Umbilical cord (tissue), 1 donor: ENCODE measurements at regions not wholly inside any gene's neighbourhood (a gene's known extent, or its start where the extent isn't known, plus 50 kb on each side); places are given as distances from the start of the nearest gene placed in this dataset.
A peak's percentile ranks its signal among the peaks of the same experiment; 100 is the strongest.

Experiments
- DNase-seq: peaks from one replicate; pipeline ENCODE4 v3.0.0-alpha.2; 2015; ENCODE audit warnings: low spot score

- DNase-seq: no peak
Observed at GRCh38 chr9:134502266-134502791, 139.3 kb upstream of the COL5A1 start.

DNA sequence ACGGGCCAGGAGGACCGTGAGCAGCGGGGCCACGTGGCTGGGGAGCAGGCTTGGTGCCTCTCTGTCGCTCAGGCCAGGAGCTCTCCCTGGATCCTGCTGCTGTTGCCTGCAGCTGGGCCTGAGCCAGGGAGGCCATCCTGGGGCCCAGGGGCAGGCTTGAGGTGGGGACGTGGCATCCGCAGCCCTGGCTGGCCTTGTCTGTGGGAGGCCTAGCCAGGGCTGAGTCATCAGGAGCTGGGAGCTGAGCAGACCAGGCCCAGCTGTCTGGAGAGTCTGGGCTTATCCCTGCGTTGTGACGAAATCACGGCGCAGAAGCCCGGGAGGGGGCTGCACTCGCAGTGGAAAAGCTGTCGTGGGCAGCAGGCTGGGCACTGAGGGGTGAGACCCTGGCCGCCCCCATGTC is 138.8 kb upstream of the COL5A1 start:
- DNase-seq: peak; percentile 98

DNA sequence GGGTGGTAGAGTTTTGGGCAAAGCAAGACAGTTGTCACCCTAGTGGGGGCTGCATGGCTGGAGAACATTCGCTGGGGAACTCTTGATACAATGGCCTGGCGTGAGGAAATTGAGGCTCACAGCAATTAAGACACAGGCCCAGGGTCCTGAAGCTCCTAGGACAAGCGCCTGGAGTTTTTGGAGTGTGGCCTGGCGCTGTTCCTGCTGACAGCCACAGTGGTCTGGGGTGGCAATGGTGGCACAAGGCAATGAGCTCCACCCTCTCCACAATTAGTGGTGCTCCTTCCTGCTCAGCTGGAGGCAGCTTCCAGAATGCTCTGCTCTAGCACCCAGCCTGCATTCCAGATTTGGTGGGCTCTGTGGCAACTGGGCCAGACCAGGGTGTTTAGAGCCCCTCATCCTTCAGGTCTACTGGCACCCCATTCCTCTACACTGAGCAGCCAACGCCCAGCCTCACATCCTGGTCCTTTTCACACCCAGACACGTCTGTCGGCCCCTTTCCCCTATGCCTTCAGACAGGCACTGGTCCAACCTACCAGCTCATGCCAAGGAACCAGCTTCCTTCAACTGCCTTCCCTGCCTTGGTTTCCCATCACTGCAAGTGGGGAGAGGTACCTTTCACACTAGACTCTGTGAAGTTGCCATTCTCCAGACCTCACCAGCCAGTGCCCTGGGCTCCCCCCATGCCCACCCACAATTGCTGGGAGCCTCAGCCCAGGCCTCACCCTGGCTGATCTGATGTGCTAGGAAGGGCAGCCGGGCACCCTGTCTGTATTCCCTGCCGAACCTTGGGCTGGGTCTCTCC is 138.1 kb upstream of the COL5A1 start:
- DNase-seq: no peak

- no peak for DNase-seq
Observed at GRCh38 chr9:134504106-134504385, 137.6 kb upstream of the COL5A1 start.

DNA sequence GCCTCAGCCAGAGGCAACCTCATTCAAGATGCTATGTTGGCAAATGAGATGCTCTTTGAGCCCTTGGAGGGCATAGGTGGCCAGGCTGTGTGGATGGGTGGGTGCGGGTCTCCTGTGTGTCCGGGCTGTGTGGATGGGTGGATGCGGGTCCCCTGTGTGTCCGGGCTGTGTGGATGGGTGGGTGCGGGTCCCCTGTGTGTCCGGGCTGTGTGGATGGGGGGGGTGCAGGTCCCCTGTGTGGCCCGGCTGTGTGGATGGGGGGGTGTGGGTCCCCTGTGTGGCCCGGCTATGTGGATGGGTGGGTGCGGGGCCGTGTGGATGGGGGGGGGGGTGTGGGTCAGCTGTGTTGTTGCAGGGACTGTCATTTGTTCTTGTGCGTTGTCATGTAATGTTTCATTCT is 136.6 kb upstream of the COL5A1 start:
- DNase-seq: no peak

- DNase-seq: no peak
Observed at GRCh38 chr9:134509281-134509680, 132.3 kb upstream of the COL5A1 start.

DNA sequence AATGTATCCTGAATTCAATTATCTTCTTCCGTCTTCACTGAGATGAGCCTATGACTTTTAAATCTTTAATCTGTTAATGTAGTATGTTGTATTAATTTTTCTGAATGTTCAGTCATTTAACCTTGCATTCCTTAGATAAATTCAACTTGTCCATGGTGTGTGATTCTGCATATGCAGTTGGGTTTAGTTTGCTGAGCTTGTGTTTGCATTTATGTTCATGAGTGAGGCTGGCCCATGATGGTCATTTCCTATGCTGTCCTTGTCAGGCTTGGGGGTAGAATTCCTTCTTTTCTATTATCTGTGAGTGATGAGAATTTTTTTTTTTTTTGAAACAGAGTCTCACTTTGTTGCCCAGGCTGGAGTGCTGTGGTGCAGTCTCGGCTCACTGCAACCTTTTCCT is 131.8 kb upstream of the COL5A1 start:
- DNase-seq: no peak

GRCh38 chr9:134514503-134514902 is 127.1 kb upstream of the COL5A1 start:
- no peak for DNase-seq

GRCh38 chr9:134515026-134515821 is 126.4 kb upstream of the COL5A1 start:
- DNase-seq: no peak

DNA sequence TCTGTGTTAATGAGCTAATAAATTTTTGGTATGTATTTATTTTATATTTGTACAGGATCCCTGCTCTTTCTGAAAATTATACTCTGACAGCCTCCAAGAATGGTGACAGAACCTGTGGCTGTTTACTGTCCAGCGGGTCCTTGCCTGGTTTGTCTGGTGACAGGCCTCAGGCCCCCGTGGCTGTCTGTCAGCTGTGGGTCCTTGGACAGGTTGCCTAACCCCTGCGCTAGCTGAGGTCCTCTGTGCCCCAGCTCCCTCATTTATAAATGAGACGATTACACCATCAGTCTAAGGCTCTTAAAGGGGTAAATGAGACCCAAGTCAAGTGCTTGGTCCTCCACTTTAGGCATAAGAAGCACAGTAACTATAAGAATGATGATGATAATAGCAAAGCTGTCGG is 125.1 kb upstream of the COL5A1 start:
- no peak for DNase-seq

DNA sequence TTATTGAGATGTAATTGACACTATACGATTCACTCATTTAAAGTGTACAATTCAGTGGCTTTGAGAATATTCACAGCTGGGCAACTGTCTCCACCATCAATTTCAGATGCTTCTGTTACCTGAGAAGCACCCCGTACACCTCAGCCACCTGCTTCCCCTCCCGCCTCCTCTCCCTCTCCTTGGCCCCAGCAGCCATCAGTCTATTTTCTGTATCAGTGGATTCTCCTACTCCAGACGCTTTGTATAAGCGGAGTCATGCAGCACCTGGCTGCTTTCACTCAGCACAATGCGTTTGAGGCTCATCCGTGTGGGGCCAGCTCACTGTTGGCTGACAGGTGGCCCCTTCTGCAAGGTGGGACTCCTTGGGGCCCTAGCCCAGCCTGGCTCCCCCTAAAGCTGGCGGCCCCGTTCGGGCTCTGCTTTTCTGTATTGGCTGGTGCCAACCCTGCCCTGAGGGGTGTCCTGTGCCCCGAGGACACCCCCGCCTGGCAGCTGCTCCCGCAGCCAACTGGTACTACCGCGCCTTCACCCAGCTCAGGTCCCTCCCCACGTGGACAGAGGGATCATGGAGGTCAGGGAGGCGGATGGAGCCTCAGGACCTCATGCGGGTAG is 124.4 kb upstream of the COL5A1 start:
- DNase-seq: no peak

DNA sequence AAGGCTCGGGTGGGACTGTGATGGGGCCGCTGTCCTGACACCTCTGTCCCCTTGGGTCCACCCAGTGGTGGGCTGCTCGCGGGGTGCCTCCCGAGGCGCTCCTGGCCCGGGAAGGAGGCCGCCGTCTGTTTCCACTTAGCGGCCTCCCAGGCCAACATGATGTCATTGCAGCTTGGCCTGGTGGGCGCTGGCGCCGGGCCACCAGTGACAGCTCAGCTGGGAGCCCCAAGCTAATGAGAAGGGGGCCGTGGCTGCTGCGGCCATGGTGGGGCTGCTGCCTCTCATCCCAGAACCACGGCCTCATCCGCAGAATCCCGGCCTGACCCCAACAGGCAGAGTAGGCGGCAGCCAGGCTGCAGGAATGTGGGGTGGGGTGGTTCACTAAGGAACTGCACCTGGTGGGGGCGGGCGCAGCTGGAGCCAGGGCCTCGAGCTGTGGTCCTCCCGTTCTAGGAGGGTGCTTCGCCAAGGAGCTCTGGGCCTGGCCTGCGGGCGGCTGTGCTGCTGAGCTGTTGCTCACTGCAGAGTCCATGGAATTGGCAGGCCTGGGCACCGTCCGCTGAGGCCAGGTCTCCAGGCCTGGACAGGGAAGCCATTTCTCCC is 123.5 kb upstream of the COL5A1 start:
- no peak for DNase-seq

- no peak for DNase-seq
Observed at GRCh38 chr9:134519375-134520070, 122.1 kb upstream of the COL5A1 start.

DNA sequence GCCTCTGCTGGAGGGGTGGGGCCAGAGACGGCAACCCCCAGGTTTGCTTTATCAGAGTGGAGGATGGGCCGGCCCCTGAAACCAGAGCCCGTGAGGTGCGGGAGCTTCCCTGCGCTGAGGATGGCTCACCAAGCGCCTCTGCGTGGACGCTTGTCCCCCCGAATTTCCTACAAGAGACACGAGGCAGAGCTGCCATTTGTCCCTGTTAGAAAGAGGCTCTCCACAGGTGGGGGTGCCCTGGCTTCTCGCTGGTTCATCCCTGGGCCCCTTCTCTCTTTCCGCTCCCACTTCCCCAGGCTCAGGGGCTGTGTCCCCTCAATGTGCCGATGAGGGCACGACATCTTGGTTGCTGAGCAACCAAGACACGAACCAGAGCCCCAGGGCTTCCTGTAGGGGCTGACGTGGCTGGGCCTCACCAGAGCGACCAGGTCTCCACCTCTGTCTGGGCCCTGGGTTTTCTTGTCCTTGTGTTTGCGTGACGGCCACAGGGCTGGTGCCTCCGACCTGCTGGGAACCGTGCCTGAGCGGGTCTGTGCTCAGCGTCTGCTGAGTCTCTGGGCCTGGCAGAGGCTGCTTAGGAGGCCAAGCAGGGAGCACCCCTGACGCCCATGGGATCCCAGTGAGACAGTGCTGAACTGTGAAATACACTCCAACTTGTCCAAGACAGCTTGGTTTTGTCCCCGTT is 119.6 kb upstream of the COL5A1 start:
- no peak for DNase-seq

- no peak for DNase-seq
Observed at GRCh38 chr9:134522502-134522848, 119.1 kb upstream of the COL5A1 start.

- DNase-seq: no peak
Observed at GRCh38 chr9:134522976-134523375, 118.6 kb upstream of the COL5A1 start.

- no peak for DNase-seq
Observed at GRCh38 chr9:134525070-134525815, 116.4 kb upstream of the COL5A1 start.

GRCh38 chr9:134525841-134526583 is 115.6 kb upstream of the COL5A1 start:
- DNase-seq: no peak
